Stomach smooth muscle (tissue), 2 donors: ENCODE measurements at regions not wholly inside any gene's neighbourhood (a gene's known extent, or its start where the extent isn't known, plus 50 kb on each side); places are given as distances from the start of the nearest gene placed in this dataset.
"Not testable (repeated sequence)": the region's sequence is repeated elsewhere in the genome, so short reads cannot be mapped to it uniquely, and the experiment has no call there.

Source experiments
- H3K27ac ChIP-seq: one replicate; pipeline ENCODE4 v1.7.0; 2013; ENCODE audit warnings: mild to moderate bottlenecking, low read length, inconsistent platforms
- H3K27me3 ChIP-seq, 2 donors: one replicate each; pipeline ENCODE4 v1.7.0; 2013; ENCODE audit warnings: low read length in 2 of 2; ENCODE audit not compliant: insufficient read depth in 2 of 2, control insufficient read depth in 1 of 2
- H3K36me3 ChIP-seq, 2 donors: one replicate each; pipeline ENCODE4 v1.7.0; 2013; ENCODE audit warnings: low read length in 2 of 2; ENCODE audit not compliant: control insufficient read depth in 2 of 2, insufficient read depth in 2 of 2
- H3K4me1 ChIP-seq: one replicate; pipeline ENCODE4 v1.7.0; 2013; ENCODE audit warnings: low read length; ENCODE audit not compliant: control insufficient read depth, insufficient read depth
- H3K4me3 ChIP-seq, 2 donors: one replicate each; pipeline ENCODE4 v1.7.0; 2013; ENCODE audit warnings: low read length in 2 of 2
- H3K9ac ChIP-seq, 2 donors: one replicate each; pipeline ENCODE4 v1.7.0; 2013; ENCODE audit warnings: low read length in 2 of 2, mild to moderate bottlenecking in 1 of 2
- H3K9me3 ChIP-seq, 2 donors: one replicate each; pipeline ENCODE4 v1.7.0; 2013; ENCODE audit warnings: low read length in 2 of 2; ENCODE audit not compliant: control insufficient read depth in 2 of 2
- donor health status: healthy.
- donor health status: Pancreatic carcinoma.

DNA sequence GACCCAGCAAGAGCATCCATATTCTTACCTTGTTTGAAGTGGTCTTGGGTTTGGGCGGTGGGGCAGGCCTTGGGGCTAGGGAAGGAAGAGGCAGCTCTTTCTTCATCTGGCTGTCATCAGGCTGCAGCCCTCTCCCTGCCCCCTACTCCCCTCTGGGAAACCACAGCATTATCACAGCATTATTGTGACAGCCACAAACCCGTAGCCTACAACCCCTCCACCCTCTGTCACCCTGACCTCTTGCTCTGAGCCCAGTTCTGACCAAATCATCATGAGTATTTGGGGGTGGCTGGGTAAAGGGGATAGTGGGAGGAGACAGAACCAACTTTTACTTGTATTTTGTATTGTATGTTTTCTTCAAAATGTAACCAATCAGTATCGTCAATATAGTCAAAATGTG is 94.3 kb upstream of the ARRDC3 start:
- H3K9me3 ChIP-seq = no peaks in the 10 kb centered on the region
- H3K27me3 ChIP-seq = no peaks in the 10 kb centered on the region
- no peak overlapping the region for H3K9ac ChIP-seq
- no peaks in the 10 kb centered on the region for H3K4me1 ChIP-seq
- no peak overlapping the region for H3K27ac ChIP-seq
- no peak overlapping the region for H3K4me3 ChIP-seq
- no peaks in the 10 kb centered on the region for H3K36me3 ChIP-seq

DNA sequence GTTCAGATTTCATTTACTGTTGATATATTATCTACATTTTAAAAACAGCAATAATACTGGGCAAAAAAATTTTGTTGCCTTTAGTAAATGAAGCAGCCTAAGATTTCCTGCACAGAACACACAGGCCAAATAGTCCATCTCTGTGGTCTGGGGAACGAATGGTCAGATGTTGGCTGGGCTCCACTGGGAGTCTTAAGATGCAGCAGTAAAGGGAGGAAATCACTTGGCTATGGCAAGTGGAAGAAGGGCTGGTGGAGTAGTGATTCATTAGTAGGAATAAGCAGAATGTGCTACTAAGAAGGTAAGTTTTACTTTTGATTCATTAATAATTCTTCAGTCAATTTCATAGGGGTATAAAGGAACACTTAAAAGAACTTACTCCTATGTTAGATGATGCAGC is 91.1 kb upstream of the ARRDC3 start:
- Histone ChIP-seq H3K4me1 (no peaks in the 10 kb centered on the region), H3K9ac (no peak overlapping the region), H3K27me3 (no peaks in the 10 kb centered on the region), H3K36me3 (no peaks in the 10 kb centered on the region), H3K27ac (no peak overlapping the region), H3K4me3 (no peak overlapping the region), H3K9me3 (no peaks in the 10 kb centered on the region)

DNA sequence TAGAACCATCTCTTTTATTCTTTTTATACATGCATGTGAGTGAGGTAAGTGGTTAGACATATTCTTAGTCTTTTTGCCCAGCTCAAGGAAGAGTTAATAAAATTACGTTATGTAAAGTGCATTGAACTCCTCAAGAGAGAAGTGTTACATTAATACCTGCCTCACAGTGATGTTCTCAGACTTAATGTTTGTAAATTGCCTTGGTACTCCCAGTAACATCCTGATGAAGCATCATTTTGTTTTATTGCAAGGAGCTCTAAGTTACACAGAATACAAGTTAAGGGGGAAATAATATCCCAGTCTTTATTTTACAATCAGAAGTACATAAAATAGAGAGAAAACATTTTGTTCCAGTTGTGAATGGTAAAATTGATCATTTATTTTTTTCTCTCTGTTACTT is 89.5 kb upstream of the ARRDC3 start:
- H3K36me3 ChIP-seq = no peaks in the 10 kb centered on the region
- no peaks in the 10 kb centered on the region for H3K9me3 ChIP-seq
- H3K27ac ChIP-seq = no peak overlapping the region
- H3K9ac ChIP-seq = no peak overlapping the region
- no peak overlapping the region for H3K4me3 ChIP-seq
- no peaks in the 10 kb centered on the region for H3K27me3 ChIP-seq
- H3K4me1 ChIP-seq = no peaks in the 10 kb centered on the region

DNA sequence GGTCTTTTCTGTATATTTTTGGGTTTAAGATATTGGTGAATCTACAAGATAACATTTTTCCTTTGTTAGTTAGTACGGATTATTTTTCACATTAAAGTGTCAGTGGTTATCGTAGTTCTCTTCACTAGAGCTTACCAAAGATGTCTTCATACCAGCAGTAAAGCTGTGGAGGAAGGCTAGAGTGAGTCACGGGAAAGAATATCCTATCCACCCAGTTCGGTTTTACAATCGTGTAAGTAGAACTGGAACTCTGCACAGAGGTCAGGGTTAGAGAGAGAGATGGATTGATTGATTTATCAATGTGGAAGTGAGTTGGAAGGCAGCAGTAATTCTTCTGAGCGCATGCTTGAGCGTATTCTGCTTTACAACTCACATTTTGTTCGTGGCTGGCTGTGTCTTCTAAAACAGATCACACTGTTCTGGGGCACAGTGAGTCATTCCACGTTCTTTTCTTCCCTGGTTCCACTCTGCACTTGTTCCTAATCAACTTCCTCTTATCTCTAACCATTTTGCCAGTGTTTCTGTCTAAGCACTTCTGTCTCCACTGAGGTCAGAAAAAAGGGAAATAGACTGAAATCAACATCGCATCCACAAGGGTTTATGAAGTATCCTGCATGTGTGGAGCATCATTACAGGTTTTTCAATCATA is 86.5 kb upstream of the ARRDC3 start:
- Histone ChIP-seq H3K4me1 (no peaks in the 10 kb centered on the region), H3K9me3 (no peaks in the 10 kb centered on the region), H3K4me3 (no peak overlapping the region), H3K36me3 (no peaks in the 10 kb centered on the region), H3K9ac (no peak overlapping the region), H3K27me3 (no peaks in the 10 kb centered on the region), H3K27ac (no peak overlapping the region)

DNA sequence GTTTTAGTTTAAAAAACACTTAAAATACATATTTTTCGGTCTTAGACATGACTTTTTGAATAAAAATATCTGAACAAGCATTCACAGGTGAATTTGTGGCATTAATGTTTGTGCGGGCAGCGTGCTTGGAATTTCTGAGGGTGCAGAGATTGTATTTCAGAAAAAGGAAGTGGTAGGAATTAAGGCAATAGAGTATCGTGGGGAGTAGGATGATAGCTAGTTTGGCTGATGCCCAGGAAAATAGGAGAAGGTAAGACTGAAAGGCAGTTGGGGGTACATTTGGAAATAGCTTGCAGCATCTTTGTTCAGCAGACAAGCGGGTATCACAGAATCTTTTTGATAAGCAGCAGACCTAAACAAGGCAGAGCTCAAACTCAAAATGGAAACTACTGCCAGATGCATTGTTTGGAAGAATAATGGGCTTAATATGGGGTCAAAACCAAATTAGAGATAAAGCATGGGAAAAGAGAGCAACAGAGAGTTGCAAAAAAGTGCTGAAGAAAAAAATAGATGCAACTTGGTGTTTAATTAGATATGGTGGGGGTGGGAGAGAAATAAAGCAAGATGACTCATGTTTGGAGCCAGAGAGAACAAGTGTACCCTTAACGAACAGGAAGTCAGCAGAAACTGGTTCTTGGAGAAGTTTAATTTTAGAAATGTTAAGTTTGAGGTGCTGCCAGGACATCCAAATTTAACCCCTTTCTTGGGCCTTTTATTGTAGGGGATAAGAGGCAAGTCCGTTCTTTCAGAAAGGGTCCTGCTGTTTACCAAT is 85.7 kb upstream of the ARRDC3 start:
- Histone ChIP-seq H3K36me3 (no peaks in the 10 kb centered on the region), H3K27me3 (no peaks in the 10 kb centered on the region), H3K4me1 (no peaks in the 10 kb centered on the region), H3K9ac (no peak overlapping the region), H3K27ac (no peak overlapping the region), H3K4me3 (no peak overlapping the region), H3K9me3 (no peaks in the 10 kb centered on the region)

DNA sequence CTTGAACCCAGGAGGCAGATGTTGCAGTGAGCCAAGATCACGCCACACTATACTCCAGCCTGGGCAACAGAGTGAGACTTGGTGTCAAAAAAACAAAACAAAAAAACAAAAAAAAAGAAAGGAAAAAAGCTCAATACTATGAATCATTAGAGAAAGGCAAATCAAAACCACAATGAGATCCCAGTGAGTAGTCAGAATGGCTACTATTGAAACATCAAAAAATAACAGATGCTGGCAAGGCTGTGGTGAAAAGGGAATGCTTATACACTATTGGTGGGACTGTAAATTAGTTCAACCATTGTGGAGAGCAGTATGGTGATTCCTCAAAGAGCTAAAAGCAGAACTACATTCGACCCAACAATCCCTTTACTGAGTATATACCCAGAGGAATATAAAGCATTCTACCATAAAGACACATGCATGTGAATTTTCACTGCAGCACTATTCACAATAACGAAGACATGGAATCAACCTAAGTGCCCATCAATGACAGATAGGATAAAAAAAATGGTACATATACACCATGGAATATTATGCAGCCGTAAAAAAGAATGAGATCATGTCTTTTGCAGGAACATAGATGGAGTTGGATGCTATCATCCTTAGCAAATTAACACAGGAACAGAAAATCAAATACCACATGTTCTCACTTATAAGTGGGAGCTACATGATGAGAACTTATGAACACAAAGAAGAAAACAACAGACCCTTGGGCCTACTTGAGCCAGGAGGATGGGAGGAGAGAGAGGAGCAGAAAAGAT is 81.9 kb upstream of the ARRDC3 start:
- Histone ChIP-seq H3K4me1 (no peaks in the 10 kb centered on the region), H3K27ac (no peak overlapping the region), H3K27me3 (no peaks in the 10 kb centered on the region), H3K4me3 (no peak overlapping the region), H3K9ac (no peak overlapping the region), H3K9me3 (no peaks in the 10 kb centered on the region), H3K36me3 (no peaks in the 10 kb centered on the region)

DNA sequence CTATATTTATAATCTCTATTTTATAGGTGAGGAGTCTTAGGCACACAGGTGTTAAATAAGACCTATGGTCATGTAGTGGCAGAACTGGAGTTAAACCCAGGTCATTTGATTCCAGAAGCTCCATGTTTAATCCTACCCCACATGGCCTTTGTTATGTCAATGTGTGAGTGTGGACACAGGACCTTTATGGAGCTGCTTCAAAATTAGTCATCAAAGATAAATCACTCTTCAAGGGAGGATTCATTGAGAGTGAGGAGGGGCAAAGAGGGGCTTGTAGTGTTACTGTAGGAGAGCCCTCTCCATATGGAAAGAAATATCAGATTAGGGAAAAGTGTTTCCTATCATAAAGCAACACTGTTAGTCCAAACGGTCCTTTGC is 74.6 kb upstream of the ARRDC3 start:
- no peak overlapping the region for H3K27ac ChIP-seq
- H3K4me3 ChIP-seq = no peak overlapping the region
- H3K27me3 ChIP-seq = no peaks in the 10 kb centered on the region
- H3K9me3 ChIP-seq = no peaks in the 10 kb centered on the region
- H3K4me1 ChIP-seq = no peaks in the 10 kb centered on the region
- no peaks in the 10 kb centered on the region for H3K36me3 ChIP-seq
- no peak overlapping the region for H3K9ac ChIP-seq

DNA sequence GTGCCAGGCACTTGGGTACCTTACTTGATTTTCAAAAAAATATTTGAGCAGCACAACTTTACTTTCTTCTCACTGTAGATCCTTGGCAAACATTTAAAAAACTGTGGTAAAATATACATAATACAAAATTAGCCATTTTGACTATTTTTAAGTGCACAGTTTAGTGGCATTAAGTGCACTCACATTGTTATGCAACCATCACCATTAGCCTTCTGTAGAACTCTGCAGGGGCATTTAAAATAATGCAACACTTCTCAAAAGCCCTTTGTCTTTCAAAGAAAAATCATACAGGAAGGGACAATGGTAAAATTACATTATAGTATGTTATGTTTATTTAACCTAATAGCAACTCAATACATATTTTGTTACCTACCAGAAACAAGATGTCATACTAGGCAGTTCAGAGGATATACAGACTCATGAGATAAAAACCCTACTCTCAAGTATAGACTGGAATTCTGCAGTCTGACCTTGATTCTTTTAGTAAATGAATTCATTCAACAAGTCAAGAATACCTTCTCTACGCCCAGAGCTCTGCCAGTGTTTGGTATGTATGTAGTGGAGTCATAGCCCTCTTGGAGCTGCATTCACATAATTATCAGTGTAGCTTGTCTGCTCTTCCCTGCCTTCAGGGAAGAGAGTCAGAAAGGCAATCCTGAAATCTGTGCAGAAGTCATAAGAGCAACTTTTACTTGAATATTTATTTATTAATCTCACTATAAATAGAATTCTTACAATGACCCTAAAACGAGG is 74.0 kb upstream of the ARRDC3 start:
- Histone ChIP-seq H3K4me1 (no peaks in the 10 kb centered on the region), H3K27me3 (no peaks in the 10 kb centered on the region), H3K9me3 (no peaks in the 10 kb centered on the region), H3K36me3 (no peaks in the 10 kb centered on the region), H3K9ac (no peak overlapping the region), H3K4me3 (no peak overlapping the region), H3K27ac (no peak overlapping the region)

DNA sequence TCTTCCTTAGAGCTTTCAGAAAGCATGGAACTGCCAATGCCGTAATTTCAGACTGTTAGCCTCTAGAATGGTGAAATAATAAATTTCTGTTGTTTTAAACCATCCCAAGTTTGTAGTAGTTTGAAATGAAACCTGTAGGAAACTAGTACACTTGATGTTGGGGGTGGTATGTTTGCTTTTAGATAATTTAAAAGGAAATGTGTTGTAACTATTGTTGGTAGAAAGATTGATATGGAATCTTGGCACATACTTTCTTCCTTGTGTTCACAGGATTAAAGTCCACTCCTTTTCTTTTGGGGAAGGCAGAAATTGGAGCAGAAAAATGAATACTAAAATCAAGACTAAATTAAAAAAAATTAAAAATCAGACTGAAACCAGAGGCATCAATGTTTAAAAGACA is 66.0 kb upstream of the ARRDC3 start:
- no peaks in the 10 kb centered on the region for H3K4me1 ChIP-seq
- no peak overlapping the region for H3K9ac ChIP-seq
- no peak overlapping the region for H3K27ac ChIP-seq
- no peaks in the 10 kb centered on the region for H3K27me3 ChIP-seq
- H3K4me3 ChIP-seq = no peak overlapping the region
- H3K36me3 ChIP-seq = no peaks in the 10 kb centered on the region
- H3K9me3 ChIP-seq = peaks cover 2 to 4% of the 10 kb centered on the region in 2 donors

DNA sequence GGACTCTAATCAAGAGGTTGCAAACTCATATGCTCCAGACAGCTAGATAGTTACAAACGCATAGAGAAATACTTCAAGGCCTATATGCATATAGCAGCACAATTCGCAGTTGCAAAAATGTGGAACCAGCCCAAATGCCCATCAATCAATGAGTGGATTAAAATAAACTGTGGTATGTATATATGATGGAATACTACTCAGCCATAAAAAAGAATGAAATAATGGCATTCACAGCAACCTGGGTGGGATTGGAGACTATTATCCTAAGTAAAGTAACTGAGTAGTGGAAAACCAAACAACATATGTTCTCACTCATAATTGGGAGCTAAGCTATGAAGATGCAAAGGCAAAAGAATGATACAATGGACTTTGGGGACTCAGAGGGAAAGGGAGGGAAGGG is 65.0 kb upstream of the ARRDC3 start:
- H3K27ac ChIP-seq, H3K4me3 ChIP-seq, H3K4me1 ChIP-seq, H3K9ac ChIP-seq, H3K27me3 ChIP-seq, H3K36me3 ChIP-seq, H3K9me3 ChIP-seq: not testable (repeated sequence)
